HG02884 (cell line): ENCODE measurements at regions not wholly inside any gene's neighbourhood (a gene's known extent, or its start where the extent isn't known, plus 50 kb on each side); places are given as distances from the start of the nearest gene placed in this dataset.

Source experiments
- ATAC-seq: cut with Tn5 transposase; IDR thresholded peaks from one replicate; pipeline ENCODE4 v1.9.1; 2021; ENCODE audit warnings: mild to moderate bottlenecking, moderate library complexity; ENCODE audit not compliant: unreplicated experiment

DNA sequence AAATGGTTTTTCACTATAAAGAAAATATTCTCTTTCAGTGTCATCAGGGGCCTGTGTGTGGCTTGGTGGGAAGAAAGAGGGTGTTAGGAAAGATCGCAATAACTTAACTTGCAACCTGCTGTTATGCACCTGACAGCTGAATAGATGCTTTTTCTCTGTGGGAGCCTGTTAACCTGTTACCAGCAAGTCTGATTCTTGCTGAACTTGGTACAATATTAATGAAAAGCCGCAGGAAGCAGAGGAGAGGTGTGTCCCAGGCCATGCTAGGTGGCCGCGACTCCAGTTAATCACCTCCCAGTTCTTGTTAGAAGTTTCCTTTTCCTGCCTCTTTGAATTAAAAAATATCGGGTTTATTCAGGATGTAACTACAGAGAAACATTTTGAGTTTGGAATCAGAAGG lies 494.8 kb upstream of the AGA start:
- ATAC-seq = no peak

DNA sequence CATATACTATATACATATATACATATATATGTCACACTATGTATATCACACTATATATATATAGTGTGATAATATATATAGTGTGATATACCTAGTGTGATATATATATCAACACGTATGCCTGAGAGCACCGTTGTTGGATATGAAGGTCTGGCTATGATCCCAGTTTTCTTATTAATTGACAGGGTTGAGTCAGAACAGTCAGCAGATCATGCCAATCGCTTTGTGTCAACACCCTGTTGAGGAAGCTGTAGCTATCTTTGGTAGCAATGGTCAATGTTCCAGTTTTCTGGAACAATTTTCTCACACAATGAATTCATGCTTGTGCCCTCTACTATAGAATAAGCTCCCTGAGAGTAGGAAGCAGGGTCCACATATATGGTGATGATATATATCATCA lies 496.0 kb upstream of the AGA start:
- no peak for ATAC-seq

DNA sequence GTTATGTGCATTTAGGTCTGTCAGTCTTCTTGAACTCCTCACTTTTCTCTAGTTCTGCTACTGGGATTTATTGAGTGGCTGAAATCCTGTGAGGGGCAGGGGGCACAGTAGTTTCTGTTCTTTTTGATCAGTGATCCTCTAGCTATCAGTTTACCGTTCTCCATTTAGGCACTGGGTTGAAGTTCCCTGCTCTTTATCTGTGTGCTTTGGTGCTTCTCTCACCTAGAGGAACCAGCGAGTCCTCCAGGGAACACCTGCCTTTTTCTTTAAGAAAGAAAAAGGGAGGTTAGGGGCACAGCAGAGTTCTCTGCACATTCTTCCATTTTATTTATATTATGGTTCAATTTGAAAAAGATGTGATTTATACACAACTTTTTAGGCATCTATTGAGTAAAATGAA lies 503.0 kb upstream of the AGA start:
- no peak for ATAC-seq

GRCh38 chr4:177947607-177948006 lies 505.4 kb upstream of the AGA start:
- no peak for ATAC-seq

- ATAC-seq = no peak
These were observed 506.6 kb upstream of the AGA start for GRCh38 chr4:177948853-177949252.

DNA sequence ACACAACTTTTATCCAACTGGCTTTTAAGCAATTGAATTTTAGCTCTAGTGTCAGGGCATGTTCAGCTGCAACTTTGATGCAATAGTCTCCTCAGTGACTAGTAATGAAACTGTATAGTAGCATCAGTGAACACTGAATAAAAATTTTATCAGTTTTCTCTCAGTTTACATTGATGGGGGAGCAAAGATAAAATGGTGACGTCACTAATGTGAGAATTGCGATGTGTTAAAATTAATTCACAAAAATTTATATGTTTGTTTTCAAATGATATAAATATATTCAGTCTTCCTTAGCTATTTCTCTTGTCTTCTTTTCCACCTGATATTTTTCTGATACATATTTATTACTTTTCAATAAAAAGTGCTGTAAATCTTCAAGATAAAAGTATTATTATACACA lies 508.8 kb upstream of the AGA start:
- ATAC-seq = no peak

GRCh38 chr4:177952723-177953122 lies 510.5 kb upstream of the AGA start:
- ATAC-seq = no peak

DNA sequence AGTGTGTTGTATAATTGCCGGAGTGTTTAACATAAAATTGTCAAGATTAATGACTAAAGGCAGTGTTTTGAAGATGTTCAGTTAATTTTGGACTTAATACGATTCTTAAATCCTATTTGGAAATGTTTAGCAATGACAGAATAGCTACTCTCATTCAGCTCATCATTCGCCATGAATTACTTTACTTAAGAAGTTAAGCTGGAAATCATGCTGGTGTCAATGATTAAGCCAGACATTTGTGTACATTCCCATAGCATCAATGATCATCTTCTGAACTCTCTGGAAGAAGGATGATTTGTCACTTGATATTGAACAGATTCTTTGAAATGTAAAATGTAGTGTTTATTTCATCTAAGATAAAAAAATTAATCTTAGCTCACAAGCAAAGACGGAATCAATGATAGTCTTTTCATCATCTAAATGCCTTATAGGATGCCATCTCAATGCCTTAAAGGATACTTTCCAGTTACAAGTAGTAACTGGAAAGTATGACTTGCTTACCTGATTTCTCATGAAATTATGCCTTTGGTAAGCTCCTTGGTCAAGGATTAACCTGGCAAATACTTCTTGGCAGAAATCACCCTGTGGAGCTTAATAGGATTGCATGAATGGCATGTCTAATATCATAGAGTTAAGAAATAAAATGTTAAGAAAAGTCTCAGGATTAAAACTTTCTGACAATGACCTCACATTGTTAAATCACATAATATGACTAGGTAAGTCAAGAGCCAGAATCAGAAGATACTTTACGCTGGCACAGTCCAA lies 515.5 kb upstream of the AGA start:
- ATAC-seq = no peak

DNA sequence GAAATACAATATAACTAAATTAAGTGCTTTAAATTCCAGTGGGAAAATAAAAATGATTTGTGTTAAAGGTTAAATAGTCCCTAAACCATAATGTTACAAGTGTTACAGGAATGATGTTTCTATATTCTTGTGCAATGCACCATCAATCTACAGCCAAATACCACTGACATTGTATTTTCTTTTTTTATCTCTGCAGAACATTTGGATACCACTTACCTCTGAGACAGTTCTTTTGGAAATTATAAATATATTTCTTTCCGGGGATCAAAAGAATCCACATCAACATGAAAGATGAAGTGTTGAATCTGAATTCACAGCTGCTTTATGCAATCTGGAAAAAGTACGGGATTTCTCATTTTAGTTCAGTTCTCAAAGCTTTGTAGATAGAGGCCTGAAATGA lies 518.3 kb upstream of the AGA start:
- ATAC-seq = no peak

- no peak for ATAC-seq
These were observed 519.6 kb upstream of the AGA start for GRCh38 chr4:177961761-177962380.

GRCh38 chr4:177964061-177964460 lies 521.8 kb upstream of the AGA start:
- no peak for ATAC-seq

- no peak for ATAC-seq
These were observed 522.5 kb upstream of the AGA start for GRCh38 chr4:177964693-177965168.

DNA sequence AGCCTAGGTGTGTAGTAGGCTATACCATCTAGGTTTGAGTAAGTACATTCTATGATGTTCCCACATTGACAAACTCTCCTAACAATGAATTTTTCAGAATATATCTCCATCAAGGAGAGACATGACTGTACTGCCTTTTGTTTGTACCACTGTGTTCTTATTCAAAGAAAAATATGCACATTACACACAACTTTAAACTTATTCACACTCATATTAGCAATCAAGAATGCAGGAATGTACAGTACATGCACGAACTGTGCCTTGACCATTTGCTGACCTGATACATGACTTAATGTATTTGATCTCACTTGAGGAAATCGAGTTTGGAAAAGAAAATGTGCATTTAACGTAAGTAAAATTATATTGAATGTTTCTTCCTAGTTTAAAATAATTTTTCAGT lies 525.1 kb upstream of the AGA start:
- no peak for ATAC-seq

DNA sequence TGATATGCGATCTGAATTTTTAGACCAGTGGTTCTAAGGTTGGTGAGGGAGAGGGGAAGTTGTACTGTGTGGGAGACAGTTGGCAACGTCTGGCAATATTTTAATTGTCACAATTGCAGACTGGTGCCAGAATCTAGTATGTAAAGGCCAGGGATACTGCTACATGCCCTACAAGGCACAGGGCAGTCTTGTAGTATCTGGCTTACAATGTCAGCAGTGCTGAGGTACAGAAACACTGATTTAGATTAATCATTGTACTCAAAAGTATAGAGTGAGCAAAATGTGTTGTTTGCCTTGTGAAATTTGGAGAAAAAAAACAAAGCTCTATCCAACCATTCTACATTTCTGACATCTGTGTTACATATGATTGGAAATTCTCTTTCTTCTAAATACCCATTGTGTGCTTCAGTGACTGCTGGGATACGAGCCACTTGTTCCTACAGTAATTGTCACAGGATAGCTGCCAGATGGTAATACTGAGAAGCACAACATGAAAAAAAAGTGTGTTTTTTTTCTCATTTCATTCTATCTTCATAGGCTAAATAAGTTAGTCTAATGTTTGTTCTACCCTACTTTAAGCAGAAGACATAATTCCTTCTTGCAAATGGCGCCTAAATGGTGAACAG lies 526.7 kb upstream of the AGA start:
- ATAC-seq = no peak

GRCh38 chr4:177974461-177974860 lies 532.2 kb upstream of the AGA start:
- ATAC-seq = no peak

GRCh38 chr4:177975315-177975987 lies 533.2 kb upstream of the AGA start:
- no peak for ATAC-seq

DNA sequence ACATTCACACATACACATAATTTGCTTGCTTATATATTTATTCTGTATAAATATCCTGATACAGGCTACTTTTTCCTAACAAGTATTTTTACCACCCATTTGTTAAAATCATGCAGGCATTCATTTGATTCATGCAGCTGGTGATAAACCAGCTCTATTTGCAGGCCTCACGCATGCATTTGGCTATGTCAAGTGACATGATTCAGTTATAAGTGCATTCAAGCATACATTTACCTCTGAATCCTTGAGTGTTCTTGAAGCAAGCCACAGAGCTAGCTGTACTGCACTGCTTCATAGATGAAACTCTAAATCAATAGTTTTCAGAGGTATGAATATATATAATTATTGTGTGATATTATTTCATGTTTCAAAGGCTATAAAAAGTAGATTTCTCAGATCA lies 544.0 kb upstream of the AGA start:
- no peak for ATAC-seq

GRCh38 chr4:177987896-177988295 lies 545.7 kb upstream of the AGA start:
- ATAC-seq = no peak

- ATAC-seq = no peak
These were observed 547.4 kb upstream of the AGA start for GRCh38 chr4:177989503-177990201.

- no peak for ATAC-seq
These were observed 560.9 kb upstream of the AGA start for GRCh38 chr4:178003098-178003657.

DNA sequence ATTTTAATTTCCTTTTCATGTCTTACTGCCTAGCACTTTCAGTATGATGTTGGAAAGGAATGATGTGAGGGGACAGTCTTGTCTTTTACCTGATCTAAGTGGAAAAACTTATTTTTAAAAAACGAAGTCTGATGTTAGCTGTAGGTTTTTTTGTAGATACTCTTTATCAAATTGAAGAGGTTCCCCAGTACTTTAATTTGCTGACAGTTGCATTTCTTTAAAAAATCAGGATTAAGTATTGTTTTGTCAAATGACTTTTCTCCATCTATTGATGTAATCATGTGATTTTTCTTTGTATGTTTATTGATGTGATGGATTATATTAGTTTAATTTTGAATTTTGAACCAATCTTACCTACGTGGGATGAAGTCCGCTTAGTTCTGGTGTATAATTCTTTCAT lies 568.4 kb upstream of the AGA start:
- no peak for ATAC-seq
